ENCODE measurements at regions not wholly inside any gene's neighbourhood (a gene's known extent, or its start where the extent isn't known, plus 50 kb on each side); places are given as distances from the start of the nearest gene placed in this dataset.

GRCh38 chr4:58453956-58454355 is 1343.8 kb upstream of the IGFBP7 start:
- TF ChIP-seq JUNB (IDR thresholded peaks at IDR 0.05; ENCODE audit: unreplicated experiment), result no peak
- TF ChIP-seq CTCF (conservative IDR thresholded peaks at IDR 0.05; ENCODE audit: low read depth in 2 of 2), result no peak
- TF ChIP-seq EZH2 (IDR thresholded peaks at IDR 0.05; ENCODE audit: low read depth, unreplicated experiment), result no peak
- TF ChIP-seq CREB1 (CRISPR knock-in tag; IDR thresholded peaks at IDR 0.05; ENCODE audit: low read depth), result no peak
- TF ChIP-seq EZH2phosphoT487 (IDR thresholded peaks at IDR 0.05; ENCODE audit: unreplicated experiment), result no peak
- TF ChIP-seq POLR2AphosphoS5 (IDR thresholded peaks at IDR 0.05; ENCODE audit: low read depth), result no peak
- TF ChIP-seq NANOG (IDR thresholded peaks at IDR 0.05; ENCODE audit: borderline replicate concordance), result no peak
- no peak for TF ChIP-seq REST (IDR thresholded peaks at IDR 0.05; ENCODE audit: unreplicated experiment)
- no peak for TF ChIP-seq ZNF114 (CRISPR knock-in tag; IDR thresholded peaks at IDR 0.05)
- no peak for TF ChIP-seq ETS1 (IDR thresholded peaks at IDR 0.05)
- no peak for TF ChIP-seq ZNF331 (CRISPR knock-in tag; IDR thresholded peaks at IDR 0.05; ENCODE audit: low read depth)
- no peak for TF ChIP-seq STAT1 (IDR thresholded peaks at IDR 0.05; ENCODE audit: unreplicated experiment)
- no peak for TF ChIP-seq ZNF462 (CRISPR knock-in tag; IDR thresholded peaks at IDR 0.05)

All from GM23338 (cell line).